Stimulated activated naive CD8-positive, alpha-beta T cell treated with anti-CD3 and anti-CD28 coated beads, Interleukin-15, Interleukin-2, amounts not matched to agents 100 U/mL and 50 U/mL, for 24 hours (primary cell): ENCODE measurements at regions not wholly inside any gene's neighbourhood (a gene's known extent, or its start where the extent isn't known, plus 50 kb on each side); places are given as distances from the start of the nearest gene placed in this dataset.

Experiments used
- ATAC-seq: fragments of 150-1000 bp; cut with Tn5 transposase; one replicate; pipeline ENCODE4 v1.10.0; 2021
- DNase-seq: peaks from one replicate; pipeline ENCODE4 v3.0.0; 2021

- DNase-seq (no peak), ATAC-seq (no peak)
Measured at GRCh38 chr11:115695677-115696364, 191.6 kb upstream of the CADM1 start.

GRCh38 chr11:115693002-115693401 lies 188.8 kb upstream of the CADM1 start:
- ATAC-seq = no peak
- no peak for DNase-seq

GRCh38 chr11:115691030-115691429 lies 186.8 kb upstream of the CADM1 start:
- ATAC-seq = no peak
- DNase-seq = no peak

- no peak for ATAC-seq
- no peak for DNase-seq
Measured at GRCh38 chr11:115687934-115688333, 183.7 kb upstream of the CADM1 start.

- no peak for DNase-seq
- no peak for ATAC-seq
Measured at GRCh38 chr11:115684699-115685098, 180.5 kb upstream of the CADM1 start.

GRCh38 chr11:115684135-115684534 lies 179.9 kb upstream of the CADM1 start:
- DNase-seq (no peak), ATAC-seq (no peak)

GRCh38 chr11:115682888-115683287 lies 178.7 kb upstream of the CADM1 start:
- ATAC-seq = no peak
- no peak for DNase-seq

GRCh38 chr11:115682101-115682500 lies 177.9 kb upstream of the CADM1 start:
- ATAC-seq (no peak), DNase-seq (no peak)

- ATAC-seq (no peak), DNase-seq (no peak)
Measured at GRCh38 chr11:115679945-115680344, 175.7 kb upstream of the CADM1 start.

- ATAC-seq = no peak
- no peak for DNase-seq
Measured at GRCh38 chr11:115678942-115679341, 174.7 kb upstream of the CADM1 start.

- ATAC-seq (no peak), DNase-seq (no peak)
Measured at GRCh38 chr11:115677190-115677589, 173.0 kb upstream of the CADM1 start.

GRCh38 chr11:115676768-115677167 lies 172.6 kb upstream of the CADM1 start:
- DNase-seq (no peak), ATAC-seq (no peak)

- DNase-seq (no peak), ATAC-seq (no peak)
Measured at GRCh38 chr11:115676206-115676605, 172.0 kb upstream of the CADM1 start.

GRCh38 chr11:115674937-115675544 lies 170.8 kb upstream of the CADM1 start:
- DNase-seq (no peak), ATAC-seq (no peak)

- ATAC-seq (no peak), DNase-seq (no peak)
Measured at GRCh38 chr11:115674176-115674936, 170.1 kb upstream of the CADM1 start.

GRCh38 chr11:115673720-115674119 lies 169.5 kb upstream of the CADM1 start:
- no peak for DNase-seq

GRCh38 chr11:115672999-115673411 lies 168.8 kb upstream of the CADM1 start:
- ATAC-seq = no peak
- no peak for DNase-seq

More at GRCh38 chr11:115673720-115674119, 169.5 kb upstream of the CADM1 start:
- no peak for ATAC-seq

- ATAC-seq (no peak), DNase-seq (no peak)
Measured at GRCh38 chr11:115672412-115672811, 168.2 kb upstream of the CADM1 start.

- no peak for DNase-seq
- ATAC-seq = no peak
Measured at GRCh38 chr11:115670538-115671205, 166.5 kb upstream of the CADM1 start.

GRCh38 chr11:115665958-115666357 lies 161.7 kb upstream of the CADM1 start:
- no peak for DNase-seq
- ATAC-seq = no peak

- DNase-seq = no peak
- no peak for ATAC-seq
Measured at GRCh38 chr11:115665175-115665821, 161.1 kb upstream of the CADM1 start.

- ATAC-seq (no peak), DNase-seq (no peak)
Measured at GRCh38 chr11:115664313-115664712, 160.1 kb upstream of the CADM1 start.
